ENCODE measurements at regions not wholly inside any gene's neighbourhood (a gene's known extent, or its start where the extent isn't known, plus 50 kb on each side); places are given as distances from the start of the nearest gene placed in this dataset.

- H3K18ac ChIP-seq (ENCODE audit: low read length) = no peak overlapping the region
- no peaks in the 10 kb centered on the region for H3K79me2 ChIP-seq (ENCODE audit: control insufficient read depth, insufficient read depth, low read length)
- WGBS (ENCODE audit: extremely low coverage, insufficient coverage, low lambda C conversion rate) = no CpG with 5 or more reads among the region's 1 CpG
- H3K79me1 ChIP-seq (ENCODE audit: low read length) = no peaks in the 10 kb centered on the region
- H3K4me1 ChIP-seq (ENCODE audit: control insufficient read depth, low read depth, low read length) = no peaks in the 10 kb centered on the region
- no peak overlapping the region for H3K56ac ChIP-seq (ENCODE audit: low read length)
- no peak overlapping the region for H3K27ac ChIP-seq (ENCODE audit: low read depth, low read length)
- H3K4me3 ChIP-seq (ENCODE audit: low read length) = no peak overlapping the region
- no peak overlapping the region for H2BK15ac ChIP-seq (replicated peaks; ENCODE audit: low read depth)
- no peaks in the 10 kb centered on the region for H3K27me3 ChIP-seq (ENCODE audit: insufficient read depth, low read length, poor library complexity)
- H2BK120ac ChIP-seq (ENCODE audit: low read depth, low read length) = no peak overlapping the region
- no peak overlapping the region for H3K4me2 ChIP-seq (ENCODE audit: low read length)
- no peak for DNase-seq
- H3K9ac ChIP-seq (ENCODE audit: low read length) = no peak overlapping the region
- H4K8ac ChIP-seq (ENCODE audit: low read depth, low read length) = no peak overlapping the region
- no peaks in the 10 kb centered on the region for H3K36me3 ChIP-seq (ENCODE audit: control insufficient read depth, insufficient read depth, low read length)
- no peak overlapping the region for H2BK5ac ChIP-seq (ENCODE audit: low read length)
- H3K4ac ChIP-seq (ENCODE audit: low read depth, low read length) = no peak overlapping the region
- no peak overlapping the region for H3K23ac ChIP-seq (ENCODE audit: low read length)
- H2AK5ac ChIP-seq (ENCODE audit: low read length) = no peak overlapping the region
- H4K5ac ChIP-seq (ENCODE audit: low read length) = no peak overlapping the region
These were observed 1230.7 kb upstream of the USP15 start for GRCh38 chr12:61029516-61029915.

- H3K27me3 ChIP-seq (ENCODE audit: insufficient read depth, low read length, poor library complexity) = no peaks in the 10 kb centered on the region
- H4K5ac ChIP-seq (ENCODE audit: low read length) = no peak overlapping the region
- H3K4me2 ChIP-seq (ENCODE audit: low read length) = no peak overlapping the region
- no peak for DNase-seq
- H3K18ac ChIP-seq (ENCODE audit: low read length) = no peak overlapping the region
- H2AK5ac ChIP-seq (ENCODE audit: low read length) = no peak overlapping the region
- no peak overlapping the region for H2BK120ac ChIP-seq (ENCODE audit: low read depth, low read length)
- no peak overlapping the region for H3K4me3 ChIP-seq (ENCODE audit: low read length)
- WGBS (ENCODE audit: extremely low coverage, insufficient coverage, low lambda C conversion rate) = no CpG with 5 or more reads among the region's 1 CpG
- H3K79me1 ChIP-seq (ENCODE audit: low read length) = no peaks in the 10 kb centered on the region
- H3K9ac ChIP-seq (ENCODE audit: low read length) = no peak overlapping the region
- H4K8ac ChIP-seq (ENCODE audit: low read depth, low read length) = no peak overlapping the region
- H2BK15ac ChIP-seq (replicated peaks; ENCODE audit: low read depth) = no peak overlapping the region
- no peaks in the 10 kb centered on the region for H3K4me1 ChIP-seq (ENCODE audit: control insufficient read depth, low read depth, low read length)
- no peak overlapping the region for H3K4ac ChIP-seq (ENCODE audit: low read depth, low read length)
- no peaks in the 10 kb centered on the region for H3K79me2 ChIP-seq (ENCODE audit: control insufficient read depth, insufficient read depth, low read length)
- H3K36me3 ChIP-seq (ENCODE audit: control insufficient read depth, insufficient read depth, low read length) = no peaks in the 10 kb centered on the region
- no peak overlapping the region for H2BK5ac ChIP-seq (ENCODE audit: low read length)
- H3K23ac ChIP-seq (ENCODE audit: low read length) = no peak overlapping the region
- H3K27ac ChIP-seq (ENCODE audit: low read depth, low read length) = no peak overlapping the region
- H3K56ac ChIP-seq (ENCODE audit: low read length) = no peak overlapping the region
These were observed 1222.4 kb upstream of the USP15 start for GRCh38 chr12:61037792-61038191.

- Histone ChIP-seq H3K79me2 (ENCODE audit: control insufficient read depth, insufficient read depth, low read length) (no peaks in the 10 kb centered on the region), H3K36me3 (ENCODE audit: control insufficient read depth, insufficient read depth, low read length) (no peaks in the 10 kb centered on the region), H3K4me2 (ENCODE audit: low read length) (no peak overlapping the region), H3K27ac (ENCODE audit: low read depth, low read length) (no peak overlapping the region), H3K4ac (ENCODE audit: low read depth, low read length) (no peak overlapping the region), H3K9ac (ENCODE audit: low read length) (no peak overlapping the region), H3K4me3 (ENCODE audit: low read length) (no peak overlapping the region), H3K56ac (ENCODE audit: low read length) (no peak overlapping the region), H4K5ac (ENCODE audit: low read length) (no peak overlapping the region), H3K23ac (ENCODE audit: low read length) (no peak overlapping the region), H2AK5ac (ENCODE audit: low read length) (no peak overlapping the region), H3K79me1 (ENCODE audit: low read length) (no peaks in the 10 kb centered on the region), H2BK120ac (ENCODE audit: low read depth, low read length) (no peak overlapping the region), H3K4me1 (ENCODE audit: control insufficient read depth, low read depth, low read length) (no peaks in the 10 kb centered on the region), H3K18ac (ENCODE audit: low read length) (no peak overlapping the region), H4K8ac (ENCODE audit: low read depth, low read length) (no peak overlapping the region), H2BK15ac (replicated peaks; ENCODE audit: low read depth) (no peak overlapping the region), H3K27me3 (ENCODE audit: insufficient read depth, low read length, poor library complexity) (no peaks in the 10 kb centered on the region), H2BK5ac (ENCODE audit: low read length) (no peak overlapping the region)
- no CpG with 5 or more reads among the region's 3 CpGs for WGBS (ENCODE audit: extremely low coverage, insufficient coverage, low lambda C conversion rate)
- DNase-seq = no peak
These were observed 1216.4 kb upstream of the USP15 start for GRCh38 chr12:61043838-61044237.

- no peak overlapping the region for H3K4me2 ChIP-seq (ENCODE audit: low read length)
- no peak overlapping the region for H2BK15ac ChIP-seq (replicated peaks; ENCODE audit: low read depth)
- no peak for DNase-seq
- H4K5ac ChIP-seq (ENCODE audit: low read length) = no peak overlapping the region
- H3K9ac ChIP-seq (ENCODE audit: low read length) = no peak overlapping the region
- H3K4ac ChIP-seq (ENCODE audit: low read depth, low read length) = no peak overlapping the region
- H3K79me2 ChIP-seq (ENCODE audit: control insufficient read depth, insufficient read depth, low read length) = no peaks in the 10 kb centered on the region
- no peak overlapping the region for H2AK5ac ChIP-seq (ENCODE audit: low read length)
- no peak overlapping the region for H3K4me3 ChIP-seq (ENCODE audit: low read length)
- no peaks in the 10 kb centered on the region for H3K79me1 ChIP-seq (ENCODE audit: low read length)
- H3K23ac ChIP-seq (ENCODE audit: low read length) = no peak overlapping the region
- no peaks in the 10 kb centered on the region for H3K36me3 ChIP-seq (ENCODE audit: control insufficient read depth, insufficient read depth, low read length)
- H2BK5ac ChIP-seq (ENCODE audit: low read length) = no peak overlapping the region
- WGBS (ENCODE audit: extremely low coverage, insufficient coverage, low lambda C conversion rate) = no CpG with 5 or more reads among the region's 3 CpGs
- no peak overlapping the region for H3K27ac ChIP-seq (ENCODE audit: low read depth, low read length)
- H3K27me3 ChIP-seq (ENCODE audit: insufficient read depth, low read length, poor library complexity) = no peaks in the 10 kb centered on the region
- no peak overlapping the region for H2BK120ac ChIP-seq (ENCODE audit: low read depth, low read length)
- H4K8ac ChIP-seq (ENCODE audit: low read depth, low read length) = no peak overlapping the region
- H3K56ac ChIP-seq (ENCODE audit: low read length) = no peak overlapping the region
- no peaks in the 10 kb centered on the region for H3K4me1 ChIP-seq (ENCODE audit: control insufficient read depth, low read depth, low read length)
- H3K18ac ChIP-seq (ENCODE audit: low read length) = no peak overlapping the region
These were observed 1215.4 kb upstream of the USP15 start for GRCh38 chr12:61044766-61045165.

GRCh38 chr12:61070640-61071414 is 1189.4 kb upstream of the USP15 start:
- WGBS (ENCODE audit: extremely low coverage, insufficient coverage, low lambda C conversion rate) = no CpG with 5 or more reads among the region's 3 CpGs

GRCh38 chr12:61072717-61073116 is 1187.5 kb upstream of the USP15 start:
- no peak for DNase-seq
- Histone ChIP-seq H3K27me3 (ENCODE audit: insufficient read depth, low read length, poor library complexity) (no peaks in the 10 kb centered on the region), H3K4me2 (ENCODE audit: low read length) (no peak overlapping the region), H3K18ac (ENCODE audit: low read length) (no peak overlapping the region), H3K4me3 (ENCODE audit: low read length) (no peak overlapping the region), H3K79me1 (ENCODE audit: low read length) (no peaks in the 10 kb centered on the region), H3K4me1 (ENCODE audit: control insufficient read depth, low read depth, low read length) (no peaks in the 10 kb centered on the region), H3K56ac (ENCODE audit: low read length) (no peak overlapping the region), H3K79me2 (ENCODE audit: control insufficient read depth, insufficient read depth, low read length) (no peaks in the 10 kb centered on the region), H2BK120ac (ENCODE audit: low read depth, low read length) (no peak overlapping the region), H3K9ac (ENCODE audit: low read length) (no peak overlapping the region), H3K23ac (ENCODE audit: low read length) (no peak overlapping the region), H2BK15ac (replicated peaks; ENCODE audit: low read depth) (no peak overlapping the region), H3K4ac (ENCODE audit: low read depth, low read length) (no peak overlapping the region), H2AK5ac (ENCODE audit: low read length) (no peak overlapping the region), H4K8ac (ENCODE audit: low read depth, low read length) (no peak overlapping the region), H2BK5ac (ENCODE audit: low read length) (no peak overlapping the region), H3K27ac (ENCODE audit: low read depth, low read length) (no peak overlapping the region), H3K36me3 (ENCODE audit: control insufficient read depth, insufficient read depth, low read length) (no peaks in the 10 kb centered on the region), H4K5ac (ENCODE audit: low read length) (no peak overlapping the region)

More at GRCh38 chr12:61070640-61071414, 1189.4 kb upstream of the USP15 start:
- Histone ChIP-seq H3K4ac (ENCODE audit: low read depth, low read length) (no peak overlapping the region), H3K23ac (ENCODE audit: low read length) (no peak overlapping the region), H3K27ac (ENCODE audit: low read depth, low read length) (no peak overlapping the region), H3K56ac (ENCODE audit: low read length) (no peak overlapping the region), H3K27me3 (ENCODE audit: insufficient read depth, low read length, poor library complexity) (no peaks in the 10 kb centered on the region), H3K4me2 (ENCODE audit: low read length) (no peak overlapping the region), H3K36me3 (ENCODE audit: control insufficient read depth, insufficient read depth, low read length) (no peaks in the 10 kb centered on the region), H2BK15ac (replicated peaks; ENCODE audit: low read depth) (no peak overlapping the region), H3K79me2 (ENCODE audit: control insufficient read depth, insufficient read depth, low read length) (no peaks in the 10 kb centered on the region), H2BK5ac (ENCODE audit: low read length) (no peak overlapping the region), H3K4me1 (ENCODE audit: control insufficient read depth, low read depth, low read length) (no peaks in the 10 kb centered on the region), H2BK120ac (ENCODE audit: low read depth, low read length) (no peak overlapping the region), H3K79me1 (ENCODE audit: low read length) (no peaks in the 10 kb centered on the region), H4K8ac (ENCODE audit: low read depth, low read length) (no peak overlapping the region), H3K4me3 (ENCODE audit: low read length) (no peak overlapping the region), H3K18ac (ENCODE audit: low read length) (no peak overlapping the region), H4K5ac (ENCODE audit: low read length) (no peak overlapping the region), H3K9ac (ENCODE audit: low read length) (no peak overlapping the region), H2AK5ac (ENCODE audit: low read length) (no peak overlapping the region)
- DNase-seq = no peak
